ENCODE measurements at regions not wholly inside any gene's neighbourhood (a gene's known extent, or its start where the extent isn't known, plus 50 kb on each side); places are given as distances from the start of the nearest gene placed in this dataset.

- DNase-seq (ENCODE audit: extremely low read depth, low read depth) = no peak
Measured at GRCh38 chr6:93083337-93084230, 335.8 kb downstream of the EPHA7 start.

- DNase-seq (ENCODE audit: extremely low read depth, low read depth) = no peak
Measured at GRCh38 chr6:93081901-93082300, 337.5 kb downstream of the EPHA7 start.

GRCh38 chr6:93079061-93079460 is 340.3 kb downstream of the EPHA7 start:
- DNase-seq (ENCODE audit: extremely low read depth, low read depth) = no peak

DNA sequence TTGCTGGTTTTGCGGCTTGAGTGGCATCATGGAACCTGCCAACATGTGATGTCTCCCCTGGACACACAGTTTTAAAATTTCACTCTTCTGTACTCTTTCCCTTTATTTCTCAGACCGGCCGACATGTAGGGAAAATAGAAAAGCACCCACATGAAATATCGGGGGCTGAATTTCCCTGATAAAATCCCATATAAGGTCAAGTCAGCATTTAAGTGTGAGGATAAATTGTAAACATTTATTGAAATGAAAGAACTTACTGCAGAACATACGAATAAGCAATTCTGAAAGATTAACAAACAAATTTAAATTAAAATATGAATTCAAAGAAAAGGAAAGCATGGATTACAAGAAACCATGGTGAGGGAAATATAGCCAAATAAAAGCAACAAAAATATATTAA is 345.5 kb downstream of the EPHA7 start:
- no peak for DNase-seq (ENCODE audit: extremely low read depth, low read depth)

GRCh38 chr6:93069856-93070255 is 349.5 kb downstream of the EPHA7 start:
- no peak for DNase-seq (ENCODE audit: extremely low read depth, low read depth)

DNA sequence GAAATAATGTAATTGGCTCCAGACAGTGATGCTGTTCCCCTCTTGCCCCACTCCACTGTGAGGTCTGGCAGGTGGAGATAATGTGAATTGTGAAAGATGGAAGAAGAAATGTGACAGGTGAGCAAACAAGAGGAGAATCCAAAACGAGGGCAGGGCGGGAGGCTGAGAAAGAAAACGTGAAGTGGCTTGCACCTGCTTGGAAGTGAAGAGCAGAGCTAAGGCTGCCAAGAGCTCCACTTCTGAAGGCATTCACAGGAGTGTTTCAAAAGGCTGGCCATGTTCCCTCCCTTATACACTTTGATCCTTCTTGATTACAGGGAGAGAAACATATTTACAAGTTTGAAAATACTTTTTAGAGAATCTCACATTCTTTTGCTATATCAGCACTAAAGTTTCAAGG is 359.4 kb downstream of the EPHA7 start:
- no peak for DNase-seq (ENCODE audit: extremely low read depth, low read depth)

- DNase-seq (ENCODE audit: extremely low read depth, low read depth) = no peak
Measured at GRCh38 chr6:93057584-93057983, 361.8 kb downstream of the EPHA7 start.

GRCh38 chr6:93048381-93048780 is 371.0 kb downstream of the EPHA7 start:
- no peak for DNase-seq (ENCODE audit: extremely low read depth, low read depth)

GRCh38 chr6:93047033-93047432 is 372.3 kb downstream of the EPHA7 start:
- DNase-seq (ENCODE audit: extremely low read depth, low read depth) = no peak

GRCh38 chr6:93045156-93045555 is 374.2 kb downstream of the EPHA7 start:
- DNase-seq (ENCODE audit: extremely low read depth, low read depth) = no peak

DNA sequence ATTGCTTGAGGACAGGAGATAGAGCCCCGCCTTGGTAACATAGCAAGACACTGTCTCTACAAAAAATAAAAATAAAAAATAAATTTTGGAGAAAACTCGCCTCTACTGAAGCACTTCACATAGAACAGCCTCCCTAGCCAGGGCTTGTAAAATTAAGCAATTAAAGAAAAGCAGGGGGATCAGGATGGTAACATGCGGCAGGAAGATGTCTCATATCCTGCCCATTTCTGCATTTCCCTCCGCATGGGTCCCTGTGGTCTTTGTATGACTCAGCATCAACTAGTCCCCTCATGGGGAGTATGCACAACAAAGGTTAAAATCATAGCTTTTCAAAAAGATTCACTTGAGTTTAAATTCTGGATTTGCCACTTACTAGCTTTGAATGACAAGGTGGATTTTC is 379.0 kb downstream of the EPHA7 start:
- DNase-seq (ENCODE audit: extremely low read depth, low read depth) = no peak

DNA sequence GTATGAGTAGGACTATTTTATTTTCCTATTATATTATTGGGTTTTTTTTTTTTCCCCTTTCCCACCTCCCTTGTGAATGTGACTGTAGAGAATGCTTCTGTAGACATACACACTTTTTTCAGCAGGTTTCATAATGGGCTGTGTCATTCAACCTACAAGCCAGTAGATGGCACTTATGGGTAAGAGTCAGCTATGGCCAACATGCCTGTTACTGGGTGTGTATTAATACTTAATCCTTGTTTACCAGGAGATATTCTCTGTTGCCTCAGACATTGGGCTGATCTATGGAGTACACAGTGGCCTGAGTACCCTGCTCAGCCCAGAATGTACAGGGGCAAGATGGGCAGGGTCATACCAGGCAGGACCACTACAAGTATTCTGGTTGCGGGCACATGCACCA is 382.5 kb downstream of the EPHA7 start:
- no peak for DNase-seq (ENCODE audit: extremely low read depth, low read depth)

- no peak for DNase-seq (ENCODE audit: extremely low read depth, low read depth)
Measured at GRCh38 chr6:93035756-93036155, 383.6 kb downstream of the EPHA7 start.

- no peak for DNase-seq (ENCODE audit: extremely low read depth, low read depth)
Measured at GRCh38 chr6:93021235-93021915, 398.0 kb downstream of the EPHA7 start.

DNA sequence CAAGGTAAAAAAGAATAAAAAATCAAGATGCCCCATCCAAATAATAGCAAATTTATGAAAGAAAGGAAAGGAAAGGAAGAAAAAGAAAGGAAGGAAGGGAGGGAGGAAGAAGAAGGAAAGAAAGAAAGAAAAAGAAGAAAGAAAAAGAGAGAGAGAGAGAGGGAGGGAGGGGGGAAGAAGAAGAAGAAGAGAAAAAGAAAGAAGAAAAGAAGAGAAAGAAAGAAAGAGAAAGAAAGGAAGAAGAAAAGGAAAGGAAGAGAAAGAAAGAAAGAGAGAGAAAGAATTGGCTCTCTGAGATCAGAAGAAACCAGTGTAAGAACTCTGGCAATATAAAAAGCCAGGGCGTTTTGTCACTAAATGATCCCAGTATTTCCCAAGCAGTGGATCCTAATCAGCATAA is 401.7 kb downstream of the EPHA7 start:
- DNase-seq (ENCODE audit: extremely low read depth, low read depth) = no peak

DNA sequence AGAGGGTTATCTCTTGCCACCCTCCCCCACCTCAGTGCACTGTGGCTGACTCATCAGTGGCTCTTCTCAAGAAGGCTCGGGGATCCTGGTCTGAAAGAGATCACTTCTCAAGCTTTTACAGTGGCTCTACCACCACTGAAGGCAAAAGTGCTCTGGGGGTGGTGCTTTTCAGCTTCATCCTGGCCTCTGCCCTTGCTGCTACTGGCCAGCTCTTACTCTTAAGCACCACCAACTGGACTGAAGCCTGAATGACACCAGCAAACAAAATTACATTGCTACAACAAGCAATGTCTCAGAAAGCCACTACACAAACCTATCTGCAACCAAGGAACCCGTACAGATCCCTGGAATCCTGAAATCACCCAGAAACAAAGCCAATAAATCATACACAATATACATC is 402.1 kb downstream of the EPHA7 start:
- DNase-seq (ENCODE audit: extremely low read depth, low read depth) = no peak

GRCh38 chr6:93013054-93013453 is 406.3 kb downstream of the EPHA7 start:
- DNase-seq (ENCODE audit: extremely low read depth, low read depth) = no peak

GRCh38 chr6:93008375-93008774 is 411.0 kb downstream of the EPHA7 start:
- no peak for DNase-seq (ENCODE audit: extremely low read depth, low read depth)

GRCh38 chr6:92989656-92990055 is 429.7 kb downstream of the EPHA7 start:
- no peak for DNase-seq (ENCODE audit: extremely low read depth, low read depth)

- DNase-seq (ENCODE audit: extremely low read depth, low read depth) = no peak
Measured at GRCh38 chr6:92979281-92979680, 440.1 kb downstream of the EPHA7 start.

GRCh38 chr6:92977018-92977417 is 442.3 kb downstream of the EPHA7 start:
- DNase-seq (ENCODE audit: extremely low read depth, low read depth) = no peak

GRCh38 chr6:92967362-92967761 is 452.0 kb downstream of the EPHA7 start:
- no peak for DNase-seq (ENCODE audit: extremely low read depth, low read depth)
